AG10803 (cell line): ENCODE measurements at regions not wholly inside any gene's neighbourhood (a gene's known extent, or its start where the extent isn't known, plus 50 kb on each side); places are given as distances from the start of the nearest gene placed in this dataset.

ENCODE experiments used
- DNase-seq: peaks from one replicate; pipeline ENCODE4 v3.0.0; 2010; ENCODE audit warnings: low read depth
- H3K4me3 ChIP-seq: 2 replicates; pipeline ENCODE4 v1.5.1; 2011; ENCODE audit warnings: mild to moderate bottlenecking, low read length, control low read depth
- TF ChIP-seq, protein P1 (sequence below): conservative IDR thresholded peaks from 2 replicates; pipeline ENCODE4 v1.5.1; 2011; ENCODE audit warnings: mild to moderate bottlenecking, low read length, control low read depth, inconsistent platforms

DNA sequence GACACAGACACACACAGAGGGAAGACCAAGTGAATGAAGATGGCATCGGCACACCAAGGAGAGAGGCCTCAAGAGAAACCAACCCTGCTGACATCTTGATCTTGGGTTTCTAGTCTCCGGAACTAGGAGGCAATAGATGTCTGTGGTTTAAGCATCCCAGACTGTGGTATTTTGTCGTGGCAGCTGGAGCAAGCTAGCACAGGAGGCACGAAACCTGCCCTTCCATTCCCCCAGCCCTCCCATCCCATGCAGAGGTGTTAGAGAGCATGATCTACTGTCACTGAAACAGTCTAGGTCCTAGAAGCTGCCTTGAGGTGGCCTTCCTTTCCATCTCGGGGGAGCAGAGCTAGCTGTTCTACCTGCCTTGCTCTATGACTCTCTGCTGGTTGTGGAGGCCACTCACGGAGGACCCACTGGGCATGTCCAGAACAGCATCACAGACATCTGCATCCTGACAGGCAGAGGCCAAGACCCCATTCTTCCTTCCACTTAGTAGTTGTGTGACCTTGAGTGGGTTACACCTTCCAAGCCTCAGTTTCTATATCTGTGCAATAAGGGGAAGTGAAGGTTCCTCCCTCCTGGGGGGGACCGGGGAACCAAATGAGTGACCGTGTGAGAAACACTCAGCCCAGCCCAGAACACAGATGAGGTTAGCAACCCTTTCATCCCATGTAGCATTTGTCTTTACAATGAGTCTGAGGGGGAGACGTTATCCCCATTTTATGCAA lies 134.3 kb upstream of the BOD1 start:
- H3K4me3 ChIP-seq, result no peak overlapping the region
- TF ChIP-seq, protein P1, sequence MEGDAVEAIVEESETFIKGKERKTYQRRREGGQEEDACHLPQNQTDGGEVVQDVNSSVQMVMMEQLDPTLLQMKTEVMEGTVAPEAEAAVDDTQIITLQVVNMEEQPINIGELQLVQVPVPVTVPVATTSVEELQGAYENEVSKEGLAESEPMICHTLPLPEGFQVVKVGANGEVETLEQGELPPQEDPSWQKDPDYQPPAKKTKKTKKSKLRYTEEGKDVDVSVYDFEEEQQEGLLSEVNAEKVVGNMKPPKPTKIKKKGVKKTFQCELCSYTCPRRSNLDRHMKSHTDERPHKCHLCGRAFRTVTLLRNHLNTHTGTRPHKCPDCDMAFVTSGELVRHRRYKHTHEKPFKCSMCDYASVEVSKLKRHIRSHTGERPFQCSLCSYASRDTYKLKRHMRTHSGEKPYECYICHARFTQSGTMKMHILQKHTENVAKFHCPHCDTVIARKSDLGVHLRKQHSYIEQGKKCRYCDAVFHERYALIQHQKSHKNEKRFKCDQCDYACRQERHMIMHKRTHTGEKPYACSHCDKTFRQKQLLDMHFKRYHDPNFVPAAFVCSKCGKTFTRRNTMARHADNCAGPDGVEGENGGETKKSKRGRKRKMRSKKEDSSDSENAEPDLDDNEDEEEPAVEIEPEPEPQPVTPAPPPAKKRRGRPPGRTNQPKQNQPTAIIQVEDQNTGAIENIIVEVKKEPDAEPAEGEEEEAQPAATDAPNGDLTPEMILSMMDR, result no peak
- no peak for DNase-seq

- DNase-seq, result no peak
- H3K4me3 ChIP-seq, result no peak overlapping the region
- TF ChIP-seq, protein P1, result no peak
These were observed 134.8 kb upstream of the BOD1 start for GRCh38 chr5:173751266-173751600.

GRCh38 chr5:173752653-173753052 lies 135.5 kb upstream of the CPEB4 start:
- no peak for DNase-seq
- TF ChIP-seq, protein P1, result no peak
- H3K4me3 ChIP-seq, result no peak overlapping the region

DNA sequence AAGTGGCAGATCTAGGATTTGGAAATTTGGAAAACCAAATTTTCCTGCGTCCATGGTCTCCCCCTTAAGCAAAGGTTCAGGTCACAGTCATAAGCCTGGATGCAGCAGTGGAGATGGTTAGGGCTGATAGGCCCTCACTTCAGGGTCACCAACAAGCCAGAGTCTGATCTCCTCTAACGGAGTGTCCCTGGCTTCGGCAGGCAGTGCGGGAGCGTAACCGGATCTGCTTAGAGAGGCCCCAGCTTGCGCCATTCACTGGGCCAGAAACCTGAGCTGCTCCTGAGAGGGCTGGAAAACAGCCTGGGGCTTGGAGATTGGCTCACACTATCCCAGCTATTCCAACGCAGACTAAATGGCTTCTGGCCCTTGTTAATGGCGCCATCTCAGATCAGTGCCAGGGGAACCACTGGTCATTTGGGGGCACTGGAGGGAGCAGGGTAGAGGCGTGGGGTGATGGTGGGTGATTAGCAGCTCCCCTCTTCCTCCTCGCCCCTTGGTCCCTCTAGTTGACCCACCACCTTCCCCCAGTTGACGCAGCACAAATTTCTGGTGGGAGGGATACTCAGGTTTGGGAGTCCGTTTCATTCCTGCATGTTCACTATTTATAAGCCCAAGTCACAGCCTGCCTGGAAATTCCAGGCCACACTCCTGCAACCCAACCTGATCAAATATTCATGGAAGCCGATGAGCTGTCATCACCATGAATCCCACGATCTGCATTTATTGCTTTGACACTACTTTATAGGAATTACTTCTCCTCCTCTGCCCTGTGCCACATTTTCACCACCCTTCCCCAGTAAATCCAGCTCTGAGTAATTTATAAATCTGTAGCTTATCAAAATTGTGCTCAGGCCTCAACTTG lies 134.6 kb upstream of the CPEB4 start:
- H3K4me3 ChIP-seq, result no peak overlapping the region
- TF ChIP-seq, protein P1, result no peak
- DNase-seq, result no peak

GRCh38 chr5:173755319-173755718 lies 132.8 kb upstream of the CPEB4 start:
- H3K4me3 ChIP-seq, result no peak overlapping the region
- DNase-seq, result no peak
- TF ChIP-seq, protein P1, result no peak

DNA sequence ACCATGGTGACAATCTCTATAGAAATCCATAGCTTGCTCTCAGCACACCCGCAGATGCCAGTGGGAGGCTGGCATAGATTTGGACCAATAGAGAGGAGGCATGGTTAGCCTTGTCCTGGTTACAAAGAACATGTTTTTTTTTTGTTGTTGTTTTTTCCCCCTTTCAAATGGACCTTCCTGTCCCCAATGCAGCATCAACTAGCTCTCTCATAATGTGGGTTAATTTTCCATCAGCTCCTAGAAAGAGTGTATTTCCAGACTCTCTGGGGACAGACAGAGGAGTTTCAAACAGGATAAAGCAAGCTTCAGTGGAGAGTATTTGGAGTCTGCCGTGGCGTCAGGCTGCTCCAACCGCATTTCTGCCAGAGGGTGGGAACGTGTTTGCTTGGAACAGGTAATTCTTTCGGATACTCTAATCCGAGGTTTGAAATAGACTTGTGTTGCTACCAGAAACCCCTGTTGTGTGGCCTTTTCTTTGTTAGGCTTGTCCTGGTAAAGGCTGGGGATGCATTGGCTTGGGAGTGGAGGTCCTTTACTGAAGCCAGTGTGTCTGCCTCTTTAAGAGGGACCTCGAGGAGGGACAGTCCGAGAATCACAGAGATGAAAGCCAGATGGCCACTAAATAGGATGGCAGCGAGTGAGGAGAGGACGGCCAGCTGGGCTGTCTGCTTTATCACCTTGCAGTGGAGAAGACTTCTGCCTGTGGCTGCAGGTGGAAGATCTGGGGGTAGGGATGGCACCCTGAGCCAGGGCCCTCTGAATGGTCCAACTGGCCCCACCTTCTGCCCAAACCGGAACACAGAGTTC lies 130.5 kb upstream of the CPEB4 start:
- TF ChIP-seq, protein P1, result no peak
- H3K4me3 ChIP-seq, result no peak overlapping the region
- no peak for DNase-seq
